HG03060 (cell line): ENCODE measurements at regions not wholly inside any gene's neighbourhood (a gene's known extent, or its start where the extent isn't known, plus 50 kb on each side); places are given as distances from the start of the nearest gene placed in this dataset.

Source experiments
- ATAC-seq: cut with Tn5 transposase; IDR thresholded peaks from one replicate; pipeline ENCODE4 v1.9.1; 2021; ENCODE audit warnings: low read depth, moderate number of reproducible peaks; ENCODE audit not compliant: unreplicated experiment

GRCh38 chr13:106306748-106307277 lies 228.6 kb downstream of the EFNB2 start:
- ATAC-seq: no peak

- no peak for ATAC-seq
These were observed 232.6 kb downstream of the EFNB2 start for GRCh38 chr13:106302843-106303242.

GRCh38 chr13:106302011-106302410 lies 233.5 kb downstream of the EFNB2 start:
- no peak for ATAC-seq

GRCh38 chr13:106299621-106300020 lies 235.8 kb downstream of the EFNB2 start:
- ATAC-seq: no peak

GRCh38 chr13:106297283-106297682 lies 238.2 kb downstream of the EFNB2 start:
- ATAC-seq: no peak

GRCh38 chr13:106296723-106297122 lies 238.7 kb downstream of the EFNB2 start:
- ATAC-seq: no peak

GRCh38 chr13:106295971-106296370 lies 239.5 kb downstream of the EFNB2 start:
- no peak for ATAC-seq

DNA sequence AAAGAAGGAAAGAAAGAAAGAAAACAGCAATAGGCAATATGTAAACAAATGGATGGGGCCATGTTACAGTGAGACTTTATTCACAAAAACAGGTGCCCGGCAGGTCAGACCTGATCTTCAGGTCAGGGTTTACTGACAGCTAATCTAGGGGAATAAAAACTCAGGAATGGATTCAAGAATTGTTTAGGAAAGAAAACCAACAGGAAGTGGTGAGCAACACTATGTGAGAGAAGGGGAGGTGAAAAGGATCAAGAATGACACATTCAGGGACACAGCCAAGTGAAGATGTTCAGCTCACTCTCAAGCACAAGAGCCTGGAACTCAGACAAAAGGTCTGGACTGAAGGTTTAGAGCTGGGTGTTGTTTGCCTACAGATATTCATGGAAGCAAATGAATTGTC lies 244.5 kb downstream of the EFNB2 start:
- no peak for ATAC-seq

- ATAC-seq: no peak
These were observed 248.1 kb downstream of the EFNB2 start for GRCh38 chr13:106287351-106287750.

GRCh38 chr13:106286811-106287210 lies 248.7 kb downstream of the EFNB2 start:
- no peak for ATAC-seq

DNA sequence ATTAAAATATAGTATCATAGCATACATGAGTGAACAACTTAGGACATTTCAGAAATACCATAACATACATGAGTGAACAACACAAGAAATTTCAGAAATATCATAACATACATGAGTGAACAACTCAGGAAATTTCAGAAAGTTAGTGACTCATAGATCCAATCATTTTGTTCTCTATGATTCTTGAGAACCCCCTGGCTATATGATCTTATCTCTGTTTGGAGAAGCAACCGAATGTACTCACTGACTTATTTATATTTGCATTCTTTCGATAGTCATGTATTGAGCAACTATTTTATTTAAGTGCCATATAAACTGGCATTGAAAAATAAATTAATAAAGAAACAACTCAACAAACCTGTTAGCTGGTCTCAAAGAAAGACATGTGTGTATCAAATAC lies 251.1 kb downstream of the EFNB2 start:
- ATAC-seq: no peak

- ATAC-seq: no peak
These were observed 254.0 kb downstream of the EFNB2 start for GRCh38 chr13:106281426-106281825.

DNA sequence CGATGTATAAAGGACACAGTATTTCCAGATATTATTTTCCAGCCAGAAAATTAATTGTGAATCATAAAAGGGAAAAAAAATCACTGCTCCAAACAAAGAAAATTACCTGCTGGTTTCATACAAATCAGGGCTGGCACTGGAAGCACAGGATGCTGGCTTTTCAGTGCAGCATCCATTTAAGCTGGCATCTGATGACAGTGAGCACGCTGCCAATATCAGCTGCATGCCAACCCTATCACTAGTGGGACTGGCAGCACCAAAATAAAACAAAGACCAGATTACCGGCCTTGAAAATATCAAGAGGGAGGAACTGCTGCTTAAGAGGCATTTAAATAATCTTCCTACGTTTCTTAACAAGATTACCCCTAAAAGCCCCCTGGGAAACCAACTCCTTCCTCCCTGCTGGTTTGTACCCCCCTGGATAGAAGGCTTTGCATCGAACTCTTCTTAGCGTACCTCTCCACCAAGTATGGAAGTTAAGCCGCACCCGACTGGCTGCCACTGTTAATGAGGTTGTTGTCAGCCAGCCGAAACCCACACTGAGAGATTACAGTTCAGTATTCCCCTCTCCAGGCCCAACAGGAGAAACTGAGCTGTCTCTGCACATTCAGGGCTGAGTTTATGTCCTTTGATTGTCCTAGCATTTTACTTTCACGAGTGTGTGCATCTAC lies 257.8 kb downstream of the EFNB2 start:
- no peak for ATAC-seq

DNA sequence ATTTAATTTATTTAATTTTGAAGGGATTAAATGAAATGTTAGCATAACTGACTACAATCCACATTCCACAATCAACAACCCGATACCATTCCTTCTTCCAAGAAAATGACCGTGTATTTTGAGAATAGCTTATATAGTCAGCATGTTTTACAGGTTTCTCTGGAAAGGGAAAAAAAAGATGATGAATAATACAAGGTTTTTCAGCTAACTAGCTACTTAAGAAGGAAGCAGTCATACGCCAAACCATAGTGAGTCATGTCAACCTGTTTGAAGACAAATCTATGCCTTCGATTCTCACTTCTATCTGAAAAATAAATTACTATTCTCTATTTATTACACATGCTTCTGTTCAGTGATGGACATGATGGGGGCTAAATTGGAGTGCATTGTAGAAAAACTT lies 258.6 kb downstream of the EFNB2 start:
- ATAC-seq: no peak

DNA sequence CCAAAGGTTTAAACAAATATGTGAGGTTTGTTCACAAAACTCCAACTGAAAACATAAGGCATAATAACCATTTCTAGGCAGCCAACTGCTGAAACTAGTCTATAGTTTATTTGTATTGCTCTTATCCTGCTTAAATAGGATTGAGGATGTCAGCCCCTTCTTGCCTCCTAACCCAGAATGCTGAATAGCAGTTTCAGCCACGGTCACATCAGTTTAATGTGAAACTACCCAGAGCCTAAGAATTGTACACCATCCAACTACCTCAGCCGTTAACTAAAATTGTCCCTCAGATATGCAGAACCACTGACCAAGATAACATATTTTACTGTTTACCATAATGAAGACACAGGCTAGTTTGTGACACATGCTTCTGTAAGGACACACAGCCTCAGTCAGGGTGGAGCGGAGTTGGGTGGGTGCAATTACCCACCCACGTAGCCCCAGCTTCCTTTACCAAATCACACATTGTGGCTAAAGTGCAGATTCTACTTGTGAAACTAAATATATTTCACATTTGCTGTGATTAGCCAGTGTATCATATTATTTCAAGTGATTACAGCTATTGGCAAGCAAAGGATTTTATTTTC lies 259.9 kb downstream of the EFNB2 start:
- no peak for ATAC-seq

GRCh38 chr13:106274551-106275203 lies 260.8 kb downstream of the EFNB2 start:
- ATAC-seq: no peak

GRCh38 chr13:106263801-106264200 lies 271.7 kb downstream of the EFNB2 start:
- ATAC-seq: no peak

DNA sequence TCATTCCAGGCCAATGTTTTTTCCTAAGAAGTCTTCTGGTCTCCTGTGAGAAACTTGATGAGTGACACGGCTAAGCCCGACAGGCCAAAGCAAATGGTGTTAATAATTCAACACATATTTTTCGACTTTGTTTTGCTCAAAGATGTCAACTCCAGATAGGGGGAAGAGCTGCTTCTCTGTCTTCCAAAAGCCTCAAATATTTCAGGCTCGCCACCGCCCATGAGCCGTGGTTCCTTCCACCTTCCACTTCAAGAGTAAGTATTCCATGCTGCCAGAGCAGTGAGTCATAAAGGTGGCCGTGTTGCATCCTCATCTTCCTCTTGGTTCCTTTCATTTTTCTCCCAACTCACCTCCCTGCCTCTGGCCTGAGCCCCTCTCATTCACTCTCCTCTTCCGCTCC lies 272.6 kb downstream of the EFNB2 start:
- ATAC-seq: no peak

DNA sequence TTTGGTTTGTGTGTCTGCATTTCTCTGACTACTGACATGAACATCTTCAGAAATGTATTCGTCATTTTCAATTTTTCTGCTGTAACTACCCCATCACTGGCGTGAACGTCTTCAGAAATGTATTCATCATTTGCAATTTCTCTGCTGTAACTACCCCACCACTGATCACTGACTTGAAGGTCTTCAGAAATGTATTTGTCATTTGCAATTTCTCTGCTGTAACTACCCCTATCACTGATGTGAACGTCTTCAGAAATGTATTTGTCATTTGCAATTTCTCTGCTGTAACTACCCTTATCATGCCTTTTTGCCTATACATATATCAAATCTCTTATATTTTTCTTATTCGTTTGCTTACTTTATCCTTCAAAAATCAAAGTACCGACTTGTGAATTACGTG lies 274.0 kb downstream of the EFNB2 start:
- ATAC-seq: no peak

GRCh38 chr13:106260352-106260751 lies 275.1 kb downstream of the EFNB2 start:
- ATAC-seq: no peak

DNA sequence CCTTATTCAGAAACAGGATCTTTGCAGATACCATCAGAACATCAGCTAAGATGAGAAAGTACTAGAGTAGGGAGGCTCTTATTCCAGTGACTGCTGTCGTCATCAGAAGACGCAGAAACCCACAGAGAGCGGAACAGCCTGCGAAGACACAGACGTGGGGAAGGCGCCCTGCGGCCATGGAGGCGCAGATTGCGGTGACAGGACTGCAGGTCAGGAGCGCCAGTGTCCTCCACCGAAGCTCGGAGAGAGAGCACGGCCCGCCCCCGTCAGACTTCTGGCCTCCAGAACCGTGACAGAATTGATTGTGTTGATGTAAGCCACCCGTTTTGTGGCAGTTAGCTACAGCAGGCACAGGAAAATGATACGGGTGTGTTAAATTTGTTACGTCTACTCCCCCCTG lies 275.5 kb downstream of the EFNB2 start:
- ATAC-seq: no peak

DNA sequence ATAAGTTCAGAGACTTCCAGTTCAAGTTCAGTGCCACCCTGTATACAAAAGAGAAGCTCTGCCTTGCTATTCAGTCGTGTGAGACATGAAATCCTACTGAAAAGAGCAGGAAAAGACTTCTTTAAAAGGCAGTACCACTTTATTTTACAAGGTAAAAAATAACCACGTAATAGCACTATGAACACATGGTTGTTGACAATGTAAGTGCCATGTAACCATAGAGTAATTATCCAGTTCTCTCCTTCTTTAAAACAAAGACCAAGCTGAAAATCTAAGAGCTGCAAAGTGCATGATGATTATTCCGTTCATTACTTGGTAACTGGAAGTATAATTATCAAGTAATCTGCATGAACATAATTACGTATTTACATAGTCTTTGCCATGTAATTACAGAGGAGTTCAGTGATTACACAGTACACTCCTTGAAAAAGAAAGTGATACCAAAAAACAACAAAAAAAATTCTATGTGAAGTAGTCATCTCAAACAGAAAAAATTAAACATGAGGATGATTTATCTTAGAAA lies 288.7 kb downstream of the EFNB2 start:
- ATAC-seq: no peak
